Activated CD4-positive, alpha-beta memory T cell treated with anti-CD3 and anti-CD28 coated beads for 36 hours (primary cell): ENCODE measurements at regions not wholly inside any gene's neighbourhood (a gene's known extent, or its start where the extent isn't known, plus 50 kb on each side); places are given as distances from the start of the nearest gene placed in this dataset.

Experiments
- CTCF ChIA-PET: fragments of 350-600 bp; sonication (Branson Sonifier 250); formaldehyde crosslinking; loops from one replicate; lab custom pipeline; 2021; ENCODE audit warnings: antibody characterized with exemption, inconsistent platforms; lab: Charles Lee
- POLR2A ChIA-PET: fragments of 350-600 bp; sonication (Branson Sonifier 250); formaldehyde crosslinking; loops from one replicate; lab custom pipeline; 2021; ENCODE audit warnings: antibody characterized with exemption; lab: Charles Lee
- DNase-seq: peaks from one replicate; pipeline ENCODE4 v3.0.0-alpha.2; 2020
- H3K27ac Mint-ChIP-seq: one replicate; pipeline ENCODE4 v1.8.0; 2021; ENCODE audit warnings: mixed read lengths
- H3K27me3 Mint-ChIP-seq: one replicate; pipeline ENCODE4 v1.8.0; 2021; ENCODE audit warnings: mixed read lengths
- H3K36me3 Mint-ChIP-seq: one replicate; pipeline ENCODE4 v1.8.0; 2021; ENCODE audit warnings: mixed read lengths
- H3K4me1 Mint-ChIP-seq: one replicate; pipeline ENCODE4 v1.8.0; 2021; ENCODE audit warnings: low read depth, mixed read lengths
- H3K4me3 Mint-ChIP-seq: one replicate; pipeline ENCODE4 v1.8.0; 2021; ENCODE audit warnings: mild to moderate bottlenecking, mixed read lengths
- H3K9me3 Mint-ChIP-seq: one replicate; pipeline ENCODE4 v1.8.0; 2021; ENCODE audit warnings: mixed read lengths
- intact Hi-C: fragments of 100-400 bp; cut with micrococcal nuclease; formaldehyde crosslinking; loops from one replicate; pipeline ENCODE4 v1.15.1; 2023

GRCh38 chr9:135370411-135371375 is 108.9 kb upstream of the PPP1R26 start:
- H3K4me1 Mint-ChIP-seq = no peaks in the 10 kb centered on the region

DNA sequence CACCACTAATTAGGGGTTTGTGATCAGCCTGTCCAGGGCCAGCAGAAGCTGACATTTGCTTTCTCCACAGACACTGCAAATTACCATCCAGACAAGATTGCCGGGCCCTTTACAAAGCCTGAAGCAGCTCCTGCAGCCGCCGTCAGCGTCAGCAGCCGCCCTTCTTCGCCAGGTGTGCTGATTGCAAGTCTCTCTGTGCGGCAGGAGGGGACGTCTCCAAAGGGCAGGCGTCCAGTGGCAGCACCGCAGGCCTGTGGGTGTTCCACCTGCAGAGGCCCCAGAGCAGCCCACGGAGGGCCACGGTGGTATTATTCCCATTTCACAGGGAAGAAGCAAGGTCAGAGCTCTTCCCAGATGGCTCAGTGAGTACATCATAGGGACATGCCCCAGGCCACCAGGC is 108.0 kb upstream of the PPP1R26 start:
- Mint-ChIP-seq H3K36me3 (no peaks in the 10 kb centered on the region), H3K4me3 (no peak overlapping the region), H3K4me1 (no peaks in the 10 kb centered on the region), H3K27ac (no peak overlapping the region), H3K9me3 (no peaks in the 10 kb centered on the region), H3K27me3 (peaks cover 2% of the 10 kb centered on the region)
- DNase-seq = no peak
- CTCF ChIA-PET = no interaction called here
- POLR2A ChIA-PET = no interaction called here
- intact Hi-C loops = no loop called here

More at GRCh38 chr9:135370411-135371375, 108.9 kb upstream of the PPP1R26 start:
- no peaks in the 10 kb centered on the region for H3K9me3 Mint-ChIP-seq
- H3K36me3 Mint-ChIP-seq = no peaks in the 10 kb centered on the region
- peaks cover 2% of the 10 kb centered on the region for H3K27me3 Mint-ChIP-seq
- intact Hi-C loops = no loop called here
- no peak for DNase-seq
- CTCF ChIA-PET = no interaction called here
- no peak overlapping the region for H3K27ac Mint-ChIP-seq
- POLR2A ChIA-PET = no interaction called here
- H3K4me3 Mint-ChIP-seq = no peak overlapping the region

GRCh38 chr9:135372036-135372435 is 107.5 kb upstream of the PPP1R26 start:
- H3K27me3 Mint-ChIP-seq = peaks cover 2% of the 10 kb centered on the region
- CTCF ChIA-PET = no interaction called here
- H3K36me3 Mint-ChIP-seq = no peaks in the 10 kb centered on the region
- DNase-seq = no peak
- intact Hi-C loops = no loop called here
- no peaks in the 10 kb centered on the region for H3K9me3 Mint-ChIP-seq
- POLR2A ChIA-PET = no interaction called here
- no peak overlapping the region for H3K4me3 Mint-ChIP-seq
- H3K4me1 Mint-ChIP-seq = no peaks in the 10 kb centered on the region
- H3K27ac Mint-ChIP-seq = no peak overlapping the region

GRCh38 chr9:135372501-135373008 is 107.0 kb upstream of the PPP1R26 start:
- no peak for DNase-seq
- Mint-ChIP-seq H3K4me1 (no peaks in the 10 kb centered on the region), H3K36me3 (no peaks in the 10 kb centered on the region), H3K4me3 (no peak overlapping the region), H3K27me3 (peaks cover 2% of the 10 kb centered on the region), H3K9me3 (no peaks in the 10 kb centered on the region), H3K27ac (no peak overlapping the region)
- intact Hi-C loops = no loop called here
- POLR2A ChIA-PET = no interaction called here
- CTCF ChIA-PET = no interaction called here

DNA sequence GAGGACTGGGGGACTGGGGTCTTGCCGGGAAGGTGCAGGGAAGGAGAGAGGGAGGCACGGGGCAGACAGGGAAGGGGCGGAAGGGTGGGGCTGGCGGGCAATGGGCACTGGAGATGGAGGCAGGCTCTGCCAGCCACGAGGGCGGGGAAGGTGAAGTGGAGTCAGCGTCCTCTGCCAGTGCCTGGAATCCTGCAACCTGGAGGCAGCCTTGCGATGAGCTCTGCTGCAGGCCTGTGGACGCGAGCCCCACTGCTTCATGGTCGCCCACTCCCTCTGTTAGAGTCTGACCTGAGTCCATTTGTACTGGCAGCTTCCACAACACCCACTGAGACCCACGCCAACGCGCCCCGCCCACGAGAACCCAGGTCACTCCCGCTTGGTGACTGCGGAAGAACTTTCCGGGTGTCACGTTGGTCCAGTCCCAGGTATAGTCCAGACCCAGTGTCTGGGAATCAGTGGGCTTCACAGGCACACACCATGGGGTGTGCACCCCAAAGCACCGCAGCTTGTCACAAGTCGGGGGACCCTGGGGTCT is 106.4 kb upstream of the PPP1R26 start:
- H3K4me3 Mint-ChIP-seq = no peak overlapping the region
- no peaks in the 10 kb centered on the region for H3K9me3 Mint-ChIP-seq
- peaks cover 2% of the 10 kb centered on the region for H3K27me3 Mint-ChIP-seq
- no peak overlapping the region for H3K27ac Mint-ChIP-seq
- POLR2A ChIA-PET = no interaction called here
- no peaks in the 10 kb centered on the region for H3K36me3 Mint-ChIP-seq
- no peaks in the 10 kb centered on the region for H3K4me1 Mint-ChIP-seq
- DNase-seq = no peak
- CTCF ChIA-PET = no interaction called here
- intact Hi-C loops = no loop called here

DNA sequence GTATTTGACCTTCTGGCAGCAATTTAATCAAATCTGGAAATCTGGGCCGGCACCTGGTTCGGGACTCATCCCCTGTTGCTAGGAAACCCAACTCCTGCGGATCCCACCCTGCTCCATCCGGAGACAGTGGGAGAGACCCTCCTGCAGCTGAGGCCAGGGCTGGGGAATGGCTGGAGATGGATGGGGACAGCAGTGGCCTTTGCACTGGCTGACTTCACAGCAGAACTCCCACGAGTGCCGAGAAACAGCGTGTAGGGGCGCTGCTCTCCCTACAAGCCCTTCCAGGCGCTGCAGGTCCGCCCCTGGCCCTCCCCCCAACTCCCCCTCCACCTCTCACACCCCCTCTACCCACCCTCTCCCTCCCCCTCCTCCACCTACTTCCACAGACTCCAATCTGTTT is 105.8 kb upstream of the PPP1R26 start:
- intact Hi-C loops = no loop called here
- Mint-ChIP-seq H3K4me3 (no peak overlapping the region), H3K27me3 (peaks cover 2% of the 10 kb centered on the region), H3K4me1 (no peaks in the 10 kb centered on the region), H3K36me3 (no peaks in the 10 kb centered on the region), H3K27ac (no peak overlapping the region), H3K9me3 (no peaks in the 10 kb centered on the region)
- no peak for DNase-seq
- ChIA-PET CTCF (no interaction called here), POLR2A (no interaction called here)

DNA sequence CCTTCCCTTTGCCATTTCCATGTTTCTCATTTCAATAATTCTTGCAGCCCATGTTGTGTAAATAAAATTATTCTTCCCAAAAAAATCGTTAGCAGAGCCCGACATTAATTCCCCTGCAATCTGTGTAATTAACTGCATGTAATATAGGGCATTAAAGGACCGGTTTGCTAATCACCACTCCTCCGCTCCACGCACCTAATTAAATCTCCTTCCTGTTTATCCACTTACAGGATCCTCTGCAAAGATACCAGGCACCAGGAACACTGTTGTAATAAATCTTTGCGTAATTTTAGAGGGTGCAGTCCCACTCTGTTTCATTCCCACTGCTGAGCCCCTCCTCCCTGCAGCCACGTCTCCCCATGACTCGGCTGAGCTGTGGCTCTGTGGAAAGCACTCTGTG is 105.0 kb upstream of the PPP1R26 start:
- H3K4me3 Mint-ChIP-seq = no peak overlapping the region
- no peaks in the 10 kb centered on the region for H3K9me3 Mint-ChIP-seq
- POLR2A ChIA-PET = no interaction called here
- intact Hi-C loops = no loop called here
- H3K36me3 Mint-ChIP-seq = no peaks in the 10 kb centered on the region
- no peak overlapping the region for H3K27ac Mint-ChIP-seq
- peaks cover 2% of the 10 kb centered on the region for H3K27me3 Mint-ChIP-seq
- no peaks in the 10 kb centered on the region for H3K4me1 Mint-ChIP-seq
- DNase-seq = no peak
- CTCF ChIA-PET = no interaction called here

DNA sequence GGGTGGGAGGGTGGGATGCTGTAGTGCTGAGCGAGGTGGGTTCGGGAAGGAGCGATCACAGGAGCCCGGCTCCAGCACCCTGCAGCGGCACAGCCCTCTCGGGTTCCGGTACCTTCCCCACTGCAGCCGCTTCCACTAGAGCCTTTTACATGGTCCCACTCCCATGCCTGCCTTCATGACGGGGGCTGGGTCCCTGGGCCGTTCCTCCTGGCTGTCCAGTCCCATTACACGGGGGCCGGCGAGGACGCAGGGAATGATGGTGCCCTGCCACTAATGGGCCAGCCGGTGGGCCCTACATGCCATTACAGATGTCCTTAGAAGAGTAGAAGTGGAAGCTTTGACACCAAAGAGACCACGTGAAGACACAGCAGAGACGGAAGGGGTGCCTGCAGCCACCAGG is 104.6 kb upstream of the PPP1R26 start:
- H3K4me1 Mint-ChIP-seq = no peaks in the 10 kb centered on the region
- H3K36me3 Mint-ChIP-seq = no peaks in the 10 kb centered on the region
- H3K27ac Mint-ChIP-seq = no peak overlapping the region
- H3K9me3 Mint-ChIP-seq = no peaks in the 10 kb centered on the region
- H3K27me3 Mint-ChIP-seq = peaks cover 2% of the 10 kb centered on the region
- ChIA-PET POLR2A (no interaction called here), CTCF (no interaction called here)
- H3K4me3 Mint-ChIP-seq = no peak overlapping the region
- intact Hi-C loops = no loop called here
- no peak for DNase-seq

- intact Hi-C loops = no loop called here
- DNase-seq = no peak
- Mint-ChIP-seq H3K36me3 (no peaks in the 10 kb centered on the region), H3K4me3 (no peak overlapping the region), H3K4me1 (no peaks in the 10 kb centered on the region), H3K9me3 (no peaks in the 10 kb centered on the region), H3K27ac (no peak overlapping the region), H3K27me3 (peaks cover 2% of the 10 kb centered on the region)
- CTCF ChIA-PET = no interaction called here
- POLR2A ChIA-PET = no interaction called here
Observed at GRCh38 chr9:135376511-135377265, 102.9 kb upstream of the PPP1R26 start.

GRCh38 chr9:135377431-135377830 is 102.2 kb upstream of the PPP1R26 start:
- DNase-seq = no peak
- Mint-ChIP-seq H3K4me1 (no peaks in the 10 kb centered on the region), H3K36me3 (no peaks in the 10 kb centered on the region), H3K9me3 (no peaks in the 10 kb centered on the region), H3K27me3 (peaks cover 2% of the 10 kb centered on the region), H3K4me3 (no peak overlapping the region), H3K27ac (no peak overlapping the region)
- CTCF ChIA-PET = no interaction called here
- POLR2A ChIA-PET = no interaction called here
- intact Hi-C loops = no loop called here

GRCh38 chr9:135378751-135379150 is 100.8 kb upstream of the PPP1R26 start:
- intact Hi-C loops = no loop called here
- ChIA-PET CTCF (no interaction called here), POLR2A (no interaction called here)
- peaks cover 2% of the 10 kb centered on the region for H3K27me3 Mint-ChIP-seq
- H3K36me3 Mint-ChIP-seq = no peaks in the 10 kb centered on the region
- no peaks in the 10 kb centered on the region for H3K9me3 Mint-ChIP-seq
- no peak overlapping the region for H3K27ac Mint-ChIP-seq
- H3K4me1 Mint-ChIP-seq = no peaks in the 10 kb centered on the region
- H3K4me3 Mint-ChIP-seq = no peak overlapping the region
- no peak for DNase-seq

- H3K36me3 Mint-ChIP-seq = no peaks in the 10 kb centered on the region
- H3K27ac Mint-ChIP-seq = no peak overlapping the region
- H3K4me3 Mint-ChIP-seq = no peak overlapping the region
- H3K4me1 Mint-ChIP-seq = no peaks in the 10 kb centered on the region
- no peak for DNase-seq
- H3K27me3 Mint-ChIP-seq = peaks cover 2% of the 10 kb centered on the region
- intact Hi-C loops = no loop called here
- ChIA-PET CTCF (no interaction called here), POLR2A (no interaction called here)
- no peaks in the 10 kb centered on the region for H3K9me3 Mint-ChIP-seq
Observed at GRCh38 chr9:135379540-135380267, 99.9 kb upstream of the PPP1R26 start.
